Smooth muscle cell (in vitro differentiated cells): ENCODE measurements at regions not wholly inside any gene's neighbourhood (a gene's known extent, or its start where the extent isn't known, plus 50 kb on each side); places are given as distances from the start of the nearest gene placed in this dataset.

ENCODE experiments used
- DNase-seq: peaks from one replicate; lab custom pipeline; 2025; ENCODE audit not compliant: unreplicated experiment; lab: John Stamatoyannopoulos, UW
- H2AFZ ChIP-seq: fragments of 200-600 bp; sonication (generic); 2 replicates; pipeline ENCODE4 v1.6.0; 2016; ENCODE audit warnings: antibody characterized with exemption, low read depth, mild to moderate bottlenecking
- H3F3A ChIP-seq: fragments of 200-600 bp; sonication (generic); 2 replicates; pipeline ENCODE4 v1.6.0; 2017; ENCODE audit warnings: antibody characterized with exemption, low read depth
- H3K27ac ChIP-seq: fragments of 200-600 bp; sonication (generic); 2 replicates; pipeline ENCODE4 v1.5.1; 2016; ENCODE audit warnings: low read depth, mild to moderate bottlenecking
- H3K27me3 ChIP-seq: fragments of 200-600 bp; sonication (generic); 2 replicates; pipeline ENCODE4 v1.6.1; 2016; ENCODE audit warnings: low read depth, mild to moderate bottlenecking
- H3K36me3 ChIP-seq: fragments of 200-600 bp; sonication (generic); 2 replicates; pipeline ENCODE4 v1.5.1; 2016; ENCODE audit warnings: low read depth
- H3K4me1 ChIP-seq: fragments of 200-600 bp; sonication (generic); 2 replicates; pipeline ENCODE4 v1.5.1; 2016; ENCODE audit warnings: low read depth
- H3K4me2 ChIP-seq: fragments of 200-600 bp; sonication (generic); 2 replicates; pipeline ENCODE4 v1.6.0; 2016; ENCODE audit warnings: mild to moderate bottlenecking
- H3K4me3 ChIP-seq: fragments of 200-600 bp; sonication (generic); 2 replicates; pipeline ENCODE4 v1.5.1; 2016; ENCODE audit warnings: mild to moderate bottlenecking
- H3K79me2 ChIP-seq: fragments of 200-600 bp; sonication (generic); 2 replicates; pipeline ENCODE4 v1.6.0; 2016; ENCODE audit warnings: low read depth, mild to moderate bottlenecking
- H3K9ac ChIP-seq: fragments of 200-600 bp; sonication (generic); 2 replicates; pipeline ENCODE4 v1.6.0; 2016; ENCODE audit warnings: low read depth
- H3K9me3 ChIP-seq: fragments of 200-600 bp; sonication (generic); replicated peaks from 2 replicates; pipeline ENCODE4 v1.5.1; 2016; ENCODE audit warnings: low read depth
- H4K20me1 ChIP-seq: fragments of 200-600 bp; sonication (generic); 2 replicates; pipeline ENCODE4 v1.6.0; 2016; ENCODE audit warnings: low read depth
- CTCF ChIP-seq: fragments of 200-600 bp; sonication (generic); IDR thresholded peaks from 2 replicates; pipeline ENCODE4 v1.5.1; 2017; ENCODE audit warnings: borderline replicate concordance, mild to moderate bottlenecking, antibody characterized with exemption; ENCODE audit not compliant: insufficient read depth, poor library complexity, severe bottlenecking
- whole genome bisulfite sequencing: methylation state at CpG from one replicate; pipeline ENCODE4 v1.1.7; 2016; ENCODE audit warnings: low lambda C conversion rate; 5-methylcytosine and 5-hydroxymethylcytosine counted together

GRCh38 chr2:195542067-195542466 is 115.0 kb upstream of the SLC39A10 start:
- Histone ChIP-seq H3K79me2 (no peaks in the 10 kb centered on the region), H4K20me1 (no peaks in the 10 kb centered on the region), H3K9me3 (no peaks in the 10 kb centered on the region), H3K9ac (no peak overlapping the region), H3K4me3 (no peak overlapping the region), H2AFZ (no peak overlapping the region), H3K36me3 (no peaks in the 10 kb centered on the region), H3K4me1 (no peaks in the 10 kb centered on the region), H3K27ac (no peak overlapping the region), H3F3A (peaks cover under 1% of the 10 kb centered on the region), H3K4me2 (no peak overlapping the region), H3K27me3 (no peaks in the 10 kb centered on the region)
- WGBS = 81% methylated on average over 4 of the region's 4 CpGs
- DNase-seq = no peak
- no peak for TF ChIP-seq CTCF

- no peaks in the 10 kb centered on the region for H3K27me3 ChIP-seq
- no peaks in the 10 kb centered on the region for H3K79me2 ChIP-seq
- no peak for TF ChIP-seq CTCF
Observed at GRCh38 chr2:195538937-195539336, 118.1 kb upstream of the SLC39A10 start.

GRCh38 chr2:195537811-195538210 is 119.2 kb upstream of the SLC39A10 start:
- Histone ChIP-seq H3K36me3 (no peaks in the 10 kb centered on the region), H4K20me1 (no peaks in the 10 kb centered on the region), H3K27me3 (no peaks in the 10 kb centered on the region), H3K4me3 (no peak overlapping the region), H3F3A (peaks cover 15% of the 10 kb centered on the region), H3K9ac (no peak overlapping the region), H3K4me2 (no peak overlapping the region), H3K4me1 (peaks cover 15% of the 10 kb centered on the region), H3K9me3 (no peaks in the 10 kb centered on the region), H3K79me2 (no peaks in the 10 kb centered on the region), H2AFZ (no peak overlapping the region), H3K27ac (no peak overlapping the region)
- WGBS = 86% methylated on average over 3 of the region's 3 CpGs
- TF ChIP-seq CTCF = no peak
- DNase-seq = no peak

More at GRCh38 chr2:195538937-195539336, 118.1 kb upstream of the SLC39A10 start:
- Histone ChIP-seq H3K9ac (no peak overlapping the region), H3K36me3 (no peaks in the 10 kb centered on the region), H3K27ac (no peak overlapping the region), H3K4me1 (peaks cover 5% of the 10 kb centered on the region), H4K20me1 (no peaks in the 10 kb centered on the region), H3F3A (peaks cover 6% of the 10 kb centered on the region), H2AFZ (no peak overlapping the region), H3K4me3 (no peak overlapping the region), H3K9me3 (no peaks in the 10 kb centered on the region), H3K4me2 (no peak overlapping the region)
- WGBS = 98% methylated on average over 2 of the region's 2 CpGs
- no peak for DNase-seq

- H3K9ac ChIP-seq = no peak overlapping the region
- H3K9me3 ChIP-seq = no peaks in the 10 kb centered on the region
- H4K20me1 ChIP-seq = no peaks in the 10 kb centered on the region
- no peak for TF ChIP-seq CTCF
- peaks cover 15% of the 10 kb centered on the region for H3F3A ChIP-seq
- WGBS = 31% methylated on average over 2 of the region's 2 CpGs
- no peak overlapping the region for H3K27ac ChIP-seq
- H3K4me3 ChIP-seq = no peak overlapping the region
- H3K27me3 ChIP-seq = no peaks in the 10 kb centered on the region
- H3K4me2 ChIP-seq = peak overlapping the region; percentile 30
- H3K36me3 ChIP-seq = no peaks in the 10 kb centered on the region
- no peaks in the 10 kb centered on the region for H3K79me2 ChIP-seq
- no peak overlapping the region for H2AFZ ChIP-seq
- H3K4me1 ChIP-seq = peaks cover 18% of the 10 kb centered on the region
- DNase-seq = no peak
Observed at GRCh38 chr2:195536906-195537305, 120.1 kb upstream of the SLC39A10 start.
